CD14-positive monocyte (primary cell): ENCODE measurements at regions not wholly inside any gene's neighbourhood (a gene's known extent, or its start where the extent isn't known, plus 50 kb on each side); places are given as distances from the start of the nearest gene placed in this dataset.

Experiments
- DNase-seq, 3 donors: peaks; one replicate each; pipeline ENCODE4 v3.0.0-alpha.2; 2011 to 2022
- H2AFZ ChIP-seq: 2 replicates; pipeline ENCODE4 v1.6.0; 2012; ENCODE audit warnings: mild to moderate bottlenecking, low read depth, low read length, inconsistent platforms; ENCODE audit not compliant: insufficient read depth, poor library complexity, severe bottlenecking
- H3K27ac ChIP-seq, 2 donors: 1 replicate in 1 of 2; 2 replicates in 1 of 2; pipeline ENCODE4 v1.5.1; 2012 to 2013; ENCODE audit warnings: low read length in 2 of 2, control low read depth in 1 of 2, inconsistent platforms in 1 of 2, low read depth in 1 of 2, mild to moderate bottlenecking in 1 of 2
- H3K27me3 ChIP-seq, 2 donors: one replicate each; pipeline versions ENCODE4 v1.6.0 to v1.6.1; 2011 to 2013; ENCODE audit warnings: low read length in 2 of 2; ENCODE audit not compliant: control insufficient read depth in 2 of 2, insufficient read depth in 2 of 2
- H3K36me3 ChIP-seq, 2 donors: replicated peaks in 1 of 2; 1 replicate in 1 of 2; 2 replicates in 1 of 2; pipeline versions ENCODE4 v1.5.1 to v1.6.1; 2012 to 2013; ENCODE audit warnings: low read length in 2 of 2, control low read depth in 1 of 2, inconsistent platforms in 1 of 2, mild to moderate bottlenecking in 1 of 2; ENCODE audit not compliant: insufficient read depth in 2 of 2, control insufficient read depth in 1 of 2
- H3K4me1 ChIP-seq, 2 donors: 1 replicate in 1 of 2; 2 replicates in 1 of 2; pipeline versions ENCODE4 v1.5.1 to v1.6.1; 2012 to 2013; ENCODE audit warnings: low read length in 2 of 2, control low read depth in 1 of 2, inconsistent platforms in 1 of 2, mild to moderate bottlenecking in 1 of 2, moderate library complexity in 1 of 2; ENCODE audit not compliant: insufficient read depth in 2 of 2, control insufficient read depth in 1 of 2
- H3K4me2 ChIP-seq: replicated peaks from 2 replicates; pipeline ENCODE3; 2012; ENCODE audit warnings: low read length, moderate library complexity, mild to moderate bottlenecking; ENCODE audit not compliant: poor library complexity, severe bottlenecking; ENCODE audit errors: extremely low read depth
- H3K4me3 ChIP-seq, 3 experiments: fragments of 200-600 bp in 1 of 3; sonication (generic) in 1 of 3; replicated peaks in 1 of 3; 1 replicate in 2 of 3; 2 replicates in 1 of 3; pipeline ENCODE4 v1.5.1; 2011 to 2013; ENCODE audit warnings: low read length in 3 of 3, mild to moderate bottlenecking in 3 of 3, control low read depth in 2 of 3, low read depth in 2 of 3, inconsistent platforms in 1 of 3, moderate library complexity in 1 of 3
- H3K79me2 ChIP-seq: 2 replicates; pipeline ENCODE4 v1.6.0; 2012; ENCODE audit warnings: mild to moderate bottlenecking, control low read depth, inconsistent platforms, low read length, moderate library complexity; ENCODE audit not compliant: insufficient read depth
- H3K9ac ChIP-seq: 2 replicates; pipeline ENCODE4 v1.6.0; 2017; ENCODE audit warnings: low read length, mild to moderate bottlenecking; ENCODE audit not compliant: insufficient read depth, poor library complexity, severe bottlenecking
- H3K9me3 ChIP-seq, 2 donors: replicated peaks in 1 of 2; 1 replicate in 1 of 2; 2 replicates in 1 of 2; pipeline versions ENCODE4 v1.5.1 to v1.6.1; 2012 to 2013; ENCODE audit warnings: low read length in 2 of 2, control low read depth in 1 of 2; ENCODE audit not compliant: control insufficient read depth in 1 of 2, insufficient read depth in 1 of 2
- H4K20me1 ChIP-seq: 2 replicates; pipeline ENCODE4 v1.6.0; 2012; ENCODE audit warnings: mild to moderate bottlenecking, low read length, control low read depth, moderate library complexity; ENCODE audit not compliant: insufficient read depth
- H3K27ac Mint-ChIP-seq, 7 donors: one replicate each; pipeline ENCODE4 v1.8.0; 2020; ENCODE audit warnings: mild to moderate bottlenecking in 7 of 7, mixed read lengths in 7 of 7, moderate library complexity in 6 of 7, inconsistent platforms in 2 of 7
- H3K27me3 Mint-ChIP-seq, 3 donors: one replicate each; pipeline ENCODE4 v1.8.0; 2021 to 2022; ENCODE audit warnings: low read depth in 3 of 3, mild to moderate bottlenecking in 3 of 3, mixed read lengths in 3 of 3, moderate library complexity in 3 of 3, inconsistent platforms in 1 of 3
- H3K36me3 Mint-ChIP-seq, 2 donors: one replicate each; pipeline ENCODE4 v1.8.0; 2020; ENCODE audit warnings: mixed read lengths in 2 of 2, inconsistent platforms in 1 of 2, mild to moderate bottlenecking in 1 of 2
- H3K4me1 Mint-ChIP-seq: one replicate; pipeline ENCODE4 v1.8.0; 2020; ENCODE audit warnings: mild to moderate bottlenecking, mixed read lengths
- H3K4me3 Mint-ChIP-seq, 2 donors: one replicate each; pipeline ENCODE4 v1.8.0; 2020; ENCODE audit warnings: mild to moderate bottlenecking in 2 of 2, mixed read lengths in 2 of 2, moderate library complexity in 1 of 2
- H3K9me3 Mint-ChIP-seq, 7 donors: one replicate each; pipeline ENCODE4 v1.8.0; 2020 to 2022; ENCODE audit warnings: mixed read lengths in 7 of 7, mild to moderate bottlenecking in 6 of 7, moderate library complexity in 6 of 7, inconsistent platforms in 2 of 7
- CTCF ChIP-seq: fragments of 200-600 bp; IDR thresholded peaks from one replicate; pipeline ENCODE4 v1.8.0; 2022; ENCODE audit warnings: antibody characterized with exemption, mild to moderate bottlenecking
- WGBS: methylation state at CpG from one replicate; pipeline ENCODE4 v1.1.5; 2013; ENCODE audit warnings: missing lambda C conversion rate; ENCODE audit not compliant: insufficient coverage; 5-methylcytosine and 5-hydroxymethylcytosine counted together
- intact Hi-C, 2 donors: fragments of 100-400 bp; cut with micrococcal nuclease; formaldehyde crosslinking; loops; one replicate each; pipeline versions ENCODE4 v1.15.0 to v1.15.1; 2023

GRCh38 chr4:171565130-171565788 is 247.9 kb upstream of the GALNTL6 start:
- Mint-ChIP-seq H3K4me1 (no peaks in the 10 kb centered on the region), H3K36me3 (no peaks in the 10 kb centered on the region), H3K9me3 (peaks cover 0 to 9% (median 4%) of the 10 kb centered on the region in 7 donors), H3K27me3 (peaks cover 0 to 3% (median 0%) of the 10 kb centered on the region in 3 donors), H3K4me3 (no peak overlapping the region), H3K27ac (no peak overlapping the region)
- TF ChIP-seq CTCF: no peak
- Histone ChIP-seq H3K4me2 (no peak overlapping the region), H3K36me3 (no peaks in the 10 kb centered on the region), H3K27ac (no peak overlapping the region), H3K4me1 (no peaks in the 10 kb centered on the region), H3K9ac (no peak overlapping the region), H3K79me2 (no peaks in the 10 kb centered on the region), H3K4me3 (no peak overlapping the region), H3K9me3 (peaks cover 0 to 4% of the 10 kb centered on the region in 2 donors), H4K20me1 (no peaks in the 10 kb centered on the region), H2AFZ (no peak overlapping the region), H3K27me3 (no peaks in the 10 kb centered on the region)
- intact Hi-C loops: no loop called here
- 96% methylated on average over 2 of the region's 5 CpGs for WGBS
- no peak for DNase-seq

DNA sequence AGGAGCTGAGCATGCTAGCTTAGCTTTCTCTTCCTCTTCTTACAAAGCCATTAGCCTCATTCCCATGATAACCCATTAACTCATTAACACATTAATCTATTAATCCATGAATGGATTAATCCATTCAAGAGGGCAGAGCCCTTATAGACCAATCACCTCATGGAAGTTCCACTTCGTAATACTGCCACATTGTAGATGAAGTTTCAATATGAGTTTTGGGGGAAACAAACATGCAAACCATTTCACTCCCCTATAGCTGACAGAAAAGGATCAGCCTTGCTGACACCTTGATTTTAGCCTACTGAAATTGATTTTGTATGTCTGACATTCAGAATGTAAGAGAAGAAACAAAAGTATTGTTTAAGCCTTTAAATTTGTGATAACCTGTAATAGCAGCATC is 251.8 kb upstream of the GALNTL6 start:
- H3K27ac Mint-ChIP-seq: no peak overlapping the region
- H4K20me1 ChIP-seq: no peaks in the 10 kb centered on the region
- H3K9me3 Mint-ChIP-seq: peaks cover 0 to 4% (median 0%) of the 10 kb centered on the region in 7 donors
- no peaks in the 10 kb centered on the region for H3K36me3 ChIP-seq
- no peak for TF ChIP-seq CTCF
- no peak overlapping the region for H3K4me2 ChIP-seq
- no peak overlapping the region for H3K4me3 Mint-ChIP-seq
- no peak overlapping the region for H2AFZ ChIP-seq
- H3K79me2 ChIP-seq: no peaks in the 10 kb centered on the region
- H3K9me3 ChIP-seq: no peaks in the 10 kb centered on the region
- H3K4me1 ChIP-seq: no peaks in the 10 kb centered on the region
- H3K27ac ChIP-seq: no peak overlapping the region
- H3K9ac ChIP-seq: no peak overlapping the region
- intact Hi-C loops: no loop called here
- H3K36me3 Mint-ChIP-seq: no peaks in the 10 kb centered on the region
- H3K27me3 ChIP-seq: no peaks in the 10 kb centered on the region
- no peak for DNase-seq
- H3K4me1 Mint-ChIP-seq: no peaks in the 10 kb centered on the region
- peaks cover 0 to 3% (median 0%) of the 10 kb centered on the region in 3 donors for H3K27me3 Mint-ChIP-seq
- H3K4me3 ChIP-seq: no peak overlapping the region
- WGBS: no CpG with 5 or more reads among the region's 1 CpG
